Endothelial cell of umbilical vein (primary cell): ENCODE measurements at regions not wholly inside any gene's neighbourhood (a gene's known extent, or its start where the extent isn't known, plus 50 kb on each side); places are given as distances from the start of the nearest gene placed in this dataset.

ENCODE experiments used
- BruUV-seq: library from RNA; stranded (reverse); fragments of 400-500 nt; replicated peaks from 2 replicates; lab custom pipeline; 2021; lab: Mats Ljungman, UMichigan
- CTCF ChIA-PET: fragments of 300-600, 350-600 bp; sonication (Branson Sonifier 250); formaldehyde crosslinking; loops from one replicate; lab custom pipeline; 2021; ENCODE audit warnings: antibody characterized with exemption, inconsistent platforms; lab: Charles Lee
- POLR2A ChIA-PET: fragments of 300-600, 350-600 bp; sonication (Branson Sonifier 250); formaldehyde crosslinking; loops from one replicate; lab custom pipeline; 2021; ENCODE audit warnings: antibody characterized with exemption, inconsistent platforms; lab: Charles Lee
- DNase-seq: peaks from one replicate; pipeline ENCODE4 v3.0.0-alpha.2; 2011; ENCODE audit warnings: low read depth, low spot score
- FAIRE-seq: peaks from 2 replicates; lab custom pipeline; 2011; peaks lifted over from hg19 to GRCh38; lab: Jason Lieb, UNC
- H2AFZ ChIP-seq: 2 replicates; pipeline ENCODE4 v1.6.0; 2012; ENCODE audit warnings: low read depth, low read length, control low read depth, inconsistent platforms
- H3K27ac ChIP-seq: 2 replicates; pipeline ENCODE4 v1.5.1; 2011; ENCODE audit warnings: low read depth, mild to moderate bottlenecking, control low read depth, low read length, moderate library complexity; ENCODE audit not compliant: insufficient read depth
- H3K27me3 ChIP-seq, 2 experiments: 2 replicates each; pipeline versions ENCODE4 v1.6.0 to v1.6.1; 2011; ENCODE audit warnings: low read length in 2 of 2, mixed read lengths in 1 of 2; ENCODE audit not compliant: control insufficient read depth in 2 of 2, insufficient read depth in 2 of 2
- H3K36me3 ChIP-seq, 2 experiments: 2 replicates in 1 of 2; 3 replicates in 1 of 2; pipeline ENCODE4 v1.5.1; 2011; ENCODE audit warnings: low read length in 2 of 2, mild to moderate bottlenecking in 1 of 2, moderate library complexity in 1 of 2; ENCODE audit not compliant: control insufficient read depth in 2 of 2, insufficient read depth in 2 of 2; ENCODE audit errors: extremely low read depth in 1 of 2
- H3K4me1 ChIP-seq: 3 replicates; pipeline ENCODE4 v1.5.1; 2011; ENCODE audit warnings: mild to moderate bottlenecking, low read length; ENCODE audit not compliant: control insufficient read depth, insufficient read depth; ENCODE audit errors: extremely low read depth
- H3K4me2 ChIP-seq: 2 replicates; pipeline ENCODE4 v1.6.1; 2011; ENCODE audit warnings: low read length, control low read depth, mixed read lengths; ENCODE audit not compliant: insufficient read depth
- H3K4me3 ChIP-seq, 3 experiments: fragments of 200-600 bp in 1 of 3; sonication (generic), shearing (Covaris generic) in 1 of 3; replicated peaks in 1 of 3; 2 replicates each; pipeline ENCODE4 v1.5.1; 2011 to 2016; ENCODE audit warnings: control low read depth in 3 of 3, low read length in 3 of 3, mild to moderate bottlenecking in 2 of 3, inconsistent platforms in 1 of 3, low read depth in 1 of 3, moderate library complexity in 1 of 3; ENCODE audit not compliant: insufficient read depth in 1 of 3
- H3K79me2 ChIP-seq: 2 replicates; pipeline ENCODE4 v1.6.0; 2012; ENCODE audit warnings: low read length, inconsistent platforms; ENCODE audit not compliant: control insufficient read depth, insufficient read depth
- H3K9ac ChIP-seq: replicated peaks from 2 replicates; pipeline ENCODE3; 2011; ENCODE audit warnings: low read length, control low read depth; ENCODE audit not compliant: insufficient read depth; ENCODE audit errors: extremely low read depth
- H3K9me1 ChIP-seq: replicated peaks from 3 replicates; pipeline ENCODE4 v1.6.0; 2011; ENCODE audit warnings: mild to moderate bottlenecking, low read length; ENCODE audit not compliant: control insufficient read depth, insufficient read depth; ENCODE audit errors: extremely low read depth
- H3K9me3 ChIP-seq: replicated peaks from 2 replicates; pipeline ENCODE4 v1.5.1; 2012; ENCODE audit warnings: low read length, inconsistent platforms; ENCODE audit not compliant: control insufficient read depth, insufficient read depth
- H4K20me1 ChIP-seq: replicated peaks from 2 replicates; pipeline ENCODE3; 2011; ENCODE audit warnings: mild to moderate bottlenecking, low read length; ENCODE audit not compliant: control insufficient read depth, insufficient read depth; ENCODE audit errors: extremely low read depth
- EZH2 ChIP-seq: IDR thresholded peaks from 2 replicates; pipeline ENCODE4 v1.6.1; 2012; ENCODE audit warnings: borderline replicate concordance, low read depth, mild to moderate bottlenecking, moderate library complexity, low read length, inconsistent platforms; ENCODE audit not compliant: severe bottlenecking
- FOS ChIP-seq: IDR thresholded peaks from 2 replicates; pipeline ENCODE4 v1.6.1; 2011; ENCODE audit warnings: mild to moderate bottlenecking, low read length, moderate library complexity, borderline replicate concordance; ENCODE audit not compliant: insufficient read depth
- GATA2 ChIP-seq: IDR thresholded peaks from 2 replicates; pipeline ENCODE4 v1.7.0; 2011; ENCODE audit warnings: low read depth, mild to moderate bottlenecking, moderate library complexity, mixed read lengths, low read length; ENCODE audit not compliant: insufficient read length, insufficient read depth
- JUN ChIP-seq: IDR thresholded peaks from 2 replicates; pipeline ENCODE4 v1.6.1; 2011; ENCODE audit warnings: borderline replicate concordance, low read depth; ENCODE audit not compliant: insufficient read length, insufficient read depth
- MYC ChIP-seq: IDR thresholded peaks from one replicate; pipeline ENCODE4 v1.6.1; 2011; ENCODE audit warnings: mild to moderate bottlenecking, low read depth, low read length
- POLR2A ChIP-seq: IDR thresholded peaks from 2 replicates; pipeline ENCODE4 v1.6.1; 2012; ENCODE audit warnings: low read depth, mild to moderate bottlenecking, control low read depth, low read length
- POLR2AphosphoS5 ChIP-seq: IDR thresholded peaks from 2 replicates; pipeline ENCODE4 v1.6.1; 2012; ENCODE audit warnings: low read depth, mild to moderate bottlenecking, control low read depth, low read length, moderate library complexity; ENCODE audit not compliant: insufficient read depth
- dilution Hi-C: fragments of 300-500 bp; cut with MboI; formaldehyde crosslinking; loops from one replicate; pipeline ENCODE4 v1.15.0; 2019; ENCODE audit warnings: low sequenced_read_pairs; ENCODE audit not compliant: extremely low pct_ligation_motif_present
- intact Hi-C: fragments of 100-400 bp; cut with micrococcal nuclease; formaldehyde crosslinking; loops from one replicate; pipeline ENCODE4 v1.10.0; 2022
- TF ChIP-seq, protein P1 (sequence below): IDR thresholded peaks from 2 replicates; pipeline ENCODE4 v1.6.1; 2011; ENCODE audit not compliant: insufficient read depth, insufficient read length
- TF ChIP-seq, protein P2 (sequence below), 2 donors: IDR thresholded peaks; 1 replicate in 1 of 2; 2 replicates in 1 of 2; pipeline ENCODE4 v1.5.1; 2011; ENCODE audit warnings: low read length in 2 of 2, mild to moderate bottlenecking in 2 of 2, moderate library complexity in 2 of 2, control low read depth in 1 of 2, inconsistent platforms in 1 of 2, low read depth in 1 of 2; ENCODE audit not compliant: insufficient read depth in 1 of 2; ENCODE audit errors: extremely low read depth in 1 of 2

DNA sequence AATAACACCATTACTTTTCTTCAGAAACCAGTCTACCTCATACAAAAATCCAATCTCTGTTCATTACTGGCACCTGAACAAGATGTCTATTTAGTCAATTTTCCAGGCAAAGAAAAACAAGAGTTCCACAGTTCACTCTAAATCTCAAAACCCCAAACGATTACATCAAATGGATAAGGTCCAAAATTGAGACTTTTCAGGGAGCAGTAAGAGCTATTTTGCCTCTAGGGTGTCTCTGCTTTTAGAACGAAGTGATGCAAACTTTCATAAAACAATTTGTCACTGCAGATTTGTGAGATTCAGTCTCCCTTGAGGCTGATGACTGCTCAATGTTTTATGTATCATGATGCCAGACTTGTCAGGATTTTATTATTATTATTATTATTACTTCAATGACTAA is 937.0 kb upstream of the PHF14 start:
- Histone ChIP-seq H3K9me3 (no peaks in the 10 kb centered on the region), H3K79me2 (no peaks in the 10 kb centered on the region), H3K27me3 (no peaks in the 10 kb centered on the region), H3K4me2 (no peak overlapping the region), H3K36me3 (no peaks in the 10 kb centered on the region), H2AFZ (no peak overlapping the region), H3K4me1 (no peaks in the 10 kb centered on the region), H3K4me3 (no peak overlapping the region), H3K9ac (no peak overlapping the region), H4K20me1 (no peaks in the 10 kb centered on the region), H3K27ac (no peak overlapping the region), H3K9me1 (no peaks in the 10 kb centered on the region)
- no TSS peak for BruUV-seq
- DNase-seq = no peak
- dilution Hi-C loops = no loop called here
- CTCF ChIA-PET = interaction anchor here (0.6 kb wide), 1 partner anchor 32 kb away, joined by 4 read pairs; no protein-coding TSS in a partner anchor
- POLR2A ChIA-PET = no interaction called here
- intact Hi-C loops = no loop called here
- TF ChIP-seq EZH2 (no peak), POLR2AphosphoS5 (no peak), POLR2A (no peak), FOS (no peak), JUN (no peak), GATA2 (no peak), MYC (no peak)
- TF ChIP-seq, protein P1, sequence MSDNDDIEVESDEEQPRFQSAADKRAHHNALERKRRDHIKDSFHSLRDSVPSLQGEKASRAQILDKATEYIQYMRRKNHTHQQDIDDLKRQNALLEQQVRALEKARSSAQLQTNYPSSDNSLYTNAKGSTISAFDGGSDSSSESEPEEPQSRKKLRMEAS = no peak
- TF ChIP-seq, protein P2, sequence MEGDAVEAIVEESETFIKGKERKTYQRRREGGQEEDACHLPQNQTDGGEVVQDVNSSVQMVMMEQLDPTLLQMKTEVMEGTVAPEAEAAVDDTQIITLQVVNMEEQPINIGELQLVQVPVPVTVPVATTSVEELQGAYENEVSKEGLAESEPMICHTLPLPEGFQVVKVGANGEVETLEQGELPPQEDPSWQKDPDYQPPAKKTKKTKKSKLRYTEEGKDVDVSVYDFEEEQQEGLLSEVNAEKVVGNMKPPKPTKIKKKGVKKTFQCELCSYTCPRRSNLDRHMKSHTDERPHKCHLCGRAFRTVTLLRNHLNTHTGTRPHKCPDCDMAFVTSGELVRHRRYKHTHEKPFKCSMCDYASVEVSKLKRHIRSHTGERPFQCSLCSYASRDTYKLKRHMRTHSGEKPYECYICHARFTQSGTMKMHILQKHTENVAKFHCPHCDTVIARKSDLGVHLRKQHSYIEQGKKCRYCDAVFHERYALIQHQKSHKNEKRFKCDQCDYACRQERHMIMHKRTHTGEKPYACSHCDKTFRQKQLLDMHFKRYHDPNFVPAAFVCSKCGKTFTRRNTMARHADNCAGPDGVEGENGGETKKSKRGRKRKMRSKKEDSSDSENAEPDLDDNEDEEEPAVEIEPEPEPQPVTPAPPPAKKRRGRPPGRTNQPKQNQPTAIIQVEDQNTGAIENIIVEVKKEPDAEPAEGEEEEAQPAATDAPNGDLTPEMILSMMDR (IDR thresholded peaks at IDR 0.05; ENCODE audit: extremely low read depth in 1 of 2, insufficient read depth in 1 of 2, low read depth in 1 of 2, low read length in 2 of 2) = no peak
- FAIRE-seq = no peak
